ENCODE measurements at regions not wholly inside any gene's neighbourhood (a gene's known extent, or its start where the extent isn't known, plus 50 kb on each side); places are given as distances from the start of the nearest gene placed in this dataset.

DNA sequence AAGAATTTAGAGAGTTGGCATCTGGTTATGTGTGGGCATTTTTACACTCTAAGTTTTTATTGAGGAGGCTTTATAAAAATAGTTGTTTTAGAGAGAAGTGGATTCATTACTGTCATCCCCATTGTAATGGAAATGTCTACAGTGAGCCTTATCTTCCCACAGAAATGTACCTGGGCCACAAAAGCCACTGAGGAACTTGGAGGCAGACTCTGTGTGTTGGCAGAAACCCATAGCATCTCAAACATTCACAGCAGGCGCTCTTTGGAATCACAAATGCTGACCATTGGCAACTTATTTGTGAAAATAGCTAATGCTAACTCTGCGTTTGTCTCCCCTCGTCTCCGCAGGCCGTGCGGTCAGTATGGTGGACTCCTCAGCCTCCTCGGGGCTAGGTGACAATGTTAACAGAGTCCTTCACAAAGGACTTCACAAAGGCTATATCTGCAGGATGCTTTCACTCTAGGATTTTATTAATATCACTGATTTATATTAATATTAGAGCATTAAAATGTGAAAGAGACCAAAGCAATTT, 689.1 kb upstream of the POU3F3 start:
- Mint-ChIP-seq H3K4me3 (no peak overlapping the region), H3K9me3 (peaks cover 17% of the 10 kb centered on the region), H3K4me1 (no peaks in the 10 kb centered on the region), H3K36me3 (no peaks in the 10 kb centered on the region), H3K27ac (no peak overlapping the region)
- no peak for DNase-seq (ENCODE audit: low spot score in 2 of 2)
- no peak for ATAC-seq

DNA sequence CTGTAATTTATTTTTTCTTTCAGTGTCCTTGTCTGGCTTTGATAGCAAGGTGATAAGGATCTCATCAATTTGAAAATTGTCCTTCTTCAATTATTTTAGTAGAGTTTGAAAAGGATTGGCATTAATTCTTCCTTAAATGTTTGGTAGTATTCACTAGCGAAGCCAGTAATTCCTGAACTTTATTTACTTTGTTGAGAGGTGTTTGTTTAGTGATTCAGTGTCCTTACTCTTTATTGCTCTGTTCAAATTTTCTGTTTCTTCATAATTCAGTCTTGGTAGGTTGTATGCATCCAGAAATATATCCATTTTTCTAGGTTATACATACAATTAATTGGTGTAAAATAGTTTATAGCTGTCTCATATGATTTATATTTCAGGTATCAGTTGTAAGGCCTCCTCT, 676.7 kb upstream of the POU3F3 start:
- Mint-ChIP-seq H3K4me1 (no peaks in the 10 kb centered on the region), H3K36me3 (no peaks in the 10 kb centered on the region)

DNA sequence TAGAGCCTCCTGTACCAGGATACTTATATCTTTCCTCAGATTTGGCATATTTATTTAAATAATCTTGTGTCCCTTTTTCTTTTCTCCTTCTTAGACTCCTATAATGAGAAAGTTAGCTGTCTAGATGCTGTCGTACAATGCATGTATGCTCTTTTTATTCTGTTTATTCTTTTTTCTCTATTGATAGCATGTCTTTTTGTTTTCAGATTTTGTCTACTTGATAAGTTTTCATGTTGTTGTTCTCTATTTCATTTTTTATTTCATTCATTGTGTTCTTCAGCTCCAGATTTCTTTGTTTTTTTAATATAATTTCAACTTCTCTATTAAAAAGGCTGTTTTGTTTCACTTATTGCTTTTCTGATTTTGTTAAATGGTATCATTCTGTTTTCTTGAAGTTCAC, 674.3 kb upstream of the POU3F3 start:
- Mint-ChIP-seq H3K4me3 (no peak overlapping the region), H3K4me1 (no peaks in the 10 kb centered on the region), H3K36me3 (no peaks in the 10 kb centered on the region), H3K9me3 (peaks cover 27% of the 10 kb centered on the region), H3K27ac (no peak overlapping the region)
- ATAC-seq = no peak
- no peak for DNase-seq (ENCODE audit: low spot score in 2 of 2)

More for the DNA sequence above, 676.7 kb upstream of the POU3F3 start:
- Mint-ChIP-seq H3K9me3 (peaks cover 23% of the 10 kb centered on the region), H3K27ac (no peak overlapping the region), H3K4me3 (no peak overlapping the region)
- no peak for DNase-seq (ENCODE audit: low spot score in 2 of 2)
- ATAC-seq = no peak

DNA sequence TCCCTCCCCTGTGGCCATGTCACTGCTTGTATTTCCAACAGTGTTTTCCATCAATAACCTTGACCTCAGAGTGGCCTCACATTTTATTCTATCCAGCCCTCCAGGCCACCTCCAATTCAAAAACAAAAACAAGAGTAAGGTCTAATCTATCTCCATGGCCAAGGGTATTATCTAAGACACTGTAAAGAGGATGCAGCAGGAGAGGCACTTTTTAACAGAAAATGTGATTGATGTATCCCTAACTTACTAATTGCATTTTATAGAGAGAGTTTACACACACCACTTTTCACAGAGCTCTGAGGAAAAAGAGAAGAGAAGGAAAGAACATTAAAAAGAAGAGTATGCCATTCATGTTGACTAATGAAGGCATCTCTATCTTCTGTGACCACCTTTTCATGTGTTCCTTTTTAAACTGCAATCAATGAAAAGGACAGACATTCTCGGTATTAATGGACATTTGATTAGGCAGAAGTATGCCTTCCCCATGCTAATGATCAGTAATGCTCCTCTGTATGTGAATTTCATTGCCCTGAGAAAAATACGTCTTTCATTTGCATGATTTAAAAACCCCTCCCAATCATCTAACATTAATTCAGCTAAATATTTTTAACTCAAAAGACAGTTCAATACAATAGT, 653.3 kb upstream of the POU3F3 start:
- Mint-ChIP-seq H3K9me3 (peaks cover 13% of the 10 kb centered on the region), H3K4me3 (no peak overlapping the region), H3K36me3 (no peaks in the 10 kb centered on the region), H3K4me1 (no peaks in the 10 kb centered on the region), H3K27ac (no peak overlapping the region)
- DNase-seq (ENCODE audit: low spot score in 2 of 2) (no peak), ATAC-seq (no peak)

DNA sequence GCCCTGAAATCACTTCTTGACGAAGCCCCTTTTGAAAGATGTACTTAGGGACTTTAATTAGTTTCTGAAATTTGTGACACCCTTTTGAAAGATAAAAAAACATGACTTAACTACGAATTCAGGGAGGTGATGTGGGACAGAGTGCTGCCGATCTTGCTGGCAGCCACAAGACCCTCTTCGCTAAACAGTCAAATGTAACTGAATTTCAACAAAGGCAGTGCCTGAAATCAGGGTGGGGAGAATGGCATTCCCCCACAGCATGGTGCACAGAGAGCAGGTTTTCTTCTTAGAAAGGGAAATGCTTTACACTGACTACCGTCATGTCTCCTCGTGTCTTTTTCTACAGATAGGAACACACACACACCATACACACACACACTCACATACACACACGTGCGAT, 640.2 kb upstream of the POU3F3 start:
- no peaks in the 10 kb centered on the region for H3K36me3 Mint-ChIP-seq
- no peak for DNase-seq (ENCODE audit: low spot score in 2 of 2)
- ATAC-seq = no peak
- no peaks in the 10 kb centered on the region for H3K4me1 Mint-ChIP-seq
- peaks cover 13% of the 10 kb centered on the region for H3K9me3 Mint-ChIP-seq
- H3K27ac Mint-ChIP-seq = no peak overlapping the region
- H3K4me3 Mint-ChIP-seq = no peak overlapping the region

DNA sequence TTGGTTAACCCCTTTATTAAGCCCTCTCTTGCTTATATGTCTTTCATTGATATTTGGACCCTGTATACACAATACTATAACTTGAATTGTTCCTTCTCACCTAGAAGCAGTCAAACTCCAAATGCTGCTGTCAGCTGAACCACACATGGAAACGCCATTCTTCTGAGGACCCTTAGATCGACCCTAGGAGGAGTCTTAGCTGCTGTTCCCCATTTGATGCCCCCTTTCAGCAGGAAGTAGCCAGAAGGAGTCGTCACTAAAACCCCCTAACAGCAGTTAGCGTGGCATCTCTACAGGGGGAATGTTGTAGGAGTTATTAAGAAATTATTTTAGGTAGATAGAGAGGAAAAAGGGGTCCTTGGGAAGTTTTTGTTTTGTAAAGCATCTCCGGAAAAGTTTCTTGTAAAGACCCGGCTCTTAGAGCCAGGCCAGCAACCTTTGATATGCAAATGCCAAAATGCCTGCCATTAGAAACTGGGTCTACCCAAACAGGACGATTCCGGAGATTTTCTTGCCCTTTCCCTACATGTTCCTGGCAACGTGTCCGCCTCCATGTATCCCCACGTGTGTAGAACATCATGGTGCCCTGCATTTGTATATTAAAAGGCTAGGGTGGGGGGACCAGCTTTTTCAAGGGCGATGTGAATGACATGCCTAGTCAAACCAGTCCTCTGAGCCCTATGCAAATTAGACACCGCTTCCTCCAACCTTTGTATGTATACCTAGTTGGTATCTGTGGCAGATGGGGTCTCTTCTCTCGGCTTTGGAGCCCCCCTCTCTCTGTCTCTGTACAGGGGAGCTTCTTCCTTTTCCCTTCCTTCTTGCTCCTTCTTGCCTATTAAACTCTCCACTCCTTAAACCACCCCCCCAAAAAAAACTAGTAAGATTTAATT, 638.4 kb upstream of the POU3F3 start:
- Mint-ChIP-seq H3K4me3 (no peak overlapping the region), H3K36me3 (no peaks in the 10 kb centered on the region)
- no peak for ATAC-seq

DNA sequence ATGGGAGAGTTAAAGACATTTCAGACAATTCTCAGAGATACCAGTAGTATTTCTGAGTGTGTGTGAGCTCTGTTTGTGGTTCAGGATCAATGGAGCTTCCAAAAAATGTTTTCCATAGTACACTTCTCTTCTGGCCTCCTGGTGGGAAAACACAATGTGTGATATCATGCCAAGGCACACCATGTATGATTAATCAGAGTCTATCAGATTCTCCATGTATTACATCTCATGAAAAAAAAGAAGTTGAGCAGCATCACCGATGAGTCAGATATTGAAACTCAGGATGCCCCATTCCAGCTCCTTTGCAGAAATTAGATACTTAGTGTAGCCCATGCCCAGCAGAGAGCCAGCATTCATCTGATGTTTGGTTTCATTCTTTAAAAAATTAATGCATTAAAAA, 620.3 kb upstream of the POU3F3 start:
- Mint-ChIP-seq H3K4me3 (no peak overlapping the region), H3K36me3 (no peaks in the 10 kb centered on the region), H3K9me3 (peaks cover 27% of the 10 kb centered on the region), H3K27ac (no peak overlapping the region), H3K4me1 (no peaks in the 10 kb centered on the region)
- no peak for DNase-seq (ENCODE audit: low spot score in 2 of 2)
- no peak for ATAC-seq

More for the DNA sequence above, 638.4 kb upstream of the POU3F3 start:
- Mint-ChIP-seq H3K4me1 (no peaks in the 10 kb centered on the region), H3K27ac (no peak overlapping the region), H3K9me3 (peaks cover 13% of the 10 kb centered on the region)
- DNase-seq (ENCODE audit: low spot score in 2 of 2) = no peak

DNA sequence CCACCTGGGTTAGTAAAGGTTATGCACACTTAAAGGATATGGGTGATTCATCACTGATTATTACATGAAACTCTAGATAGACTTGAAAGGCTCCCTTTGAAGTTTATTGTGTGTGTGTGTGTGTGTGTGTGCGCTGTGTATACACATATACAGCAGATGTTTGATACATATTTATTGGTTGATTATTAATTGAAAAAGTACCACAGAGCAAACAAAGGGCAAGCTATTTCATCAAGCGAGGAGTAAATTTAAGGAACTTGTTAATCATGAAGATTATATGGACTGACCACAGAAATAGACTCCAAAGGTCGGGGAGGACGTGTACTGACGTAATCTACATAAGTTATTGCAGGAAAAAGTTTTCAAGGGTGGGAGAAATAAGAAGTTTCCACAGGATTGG, 617.4 kb upstream of the POU3F3 start:
- no peak overlapping the region for H3K4me3 Mint-ChIP-seq
- H3K27ac Mint-ChIP-seq = no peak overlapping the region
- no peak for DNase-seq (ENCODE audit: low spot score in 2 of 2)
- H3K36me3 Mint-ChIP-seq = no peaks in the 10 kb centered on the region
- H3K4me1 Mint-ChIP-seq = no peaks in the 10 kb centered on the region
- no peak for ATAC-seq
- peaks cover 26% of the 10 kb centered on the region for H3K9me3 Mint-ChIP-seq

DNA sequence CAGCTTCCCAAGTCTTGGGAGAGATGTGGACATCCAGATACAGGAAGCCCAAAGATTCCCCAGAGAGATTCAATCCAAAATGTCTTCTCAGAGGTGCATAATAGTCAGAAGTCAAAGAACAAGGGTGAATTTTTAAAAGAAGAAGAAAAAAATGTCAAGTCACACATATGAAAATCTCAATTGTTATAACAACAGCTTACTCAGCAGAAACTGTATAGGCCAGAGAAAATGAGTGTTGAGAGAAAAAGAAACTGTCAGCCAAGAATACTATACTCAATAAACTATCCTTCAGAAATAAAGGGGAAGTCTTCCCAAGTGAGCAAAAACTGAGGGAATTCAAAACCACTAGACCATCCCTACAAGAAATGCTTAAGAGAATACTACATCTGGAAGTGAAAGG, 612.9 kb upstream of the POU3F3 start:
- Mint-ChIP-seq H3K4me1 (no peaks in the 10 kb centered on the region), H3K4me3 (no peak overlapping the region), H3K36me3 (no peaks in the 10 kb centered on the region), H3K27ac (no peak overlapping the region), H3K9me3 (peaks cover 33% of the 10 kb centered on the region)
- ATAC-seq = no peak
- no peak for DNase-seq (ENCODE audit: low spot score in 2 of 2)

DNA sequence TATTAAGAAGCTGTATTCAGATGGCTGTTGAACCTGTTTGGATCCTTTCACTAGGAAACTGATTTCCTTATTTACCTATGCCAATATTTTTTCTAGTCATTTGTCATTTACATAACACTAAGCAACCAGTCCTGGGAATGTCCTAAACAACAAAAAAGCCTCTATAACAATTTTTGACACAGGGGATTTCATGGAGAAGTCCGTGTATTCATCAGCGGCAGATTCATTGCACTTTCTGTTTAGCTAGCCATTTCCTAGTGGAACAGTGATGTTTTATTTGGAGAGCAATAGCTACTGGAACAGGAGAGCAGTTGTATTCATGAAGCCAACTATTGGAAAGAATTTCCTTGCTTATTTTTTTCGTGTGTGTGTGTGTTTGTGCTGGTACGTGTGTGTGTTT, 604.3 kb upstream of the POU3F3 start:
- ATAC-seq (no peak), DNase-seq (ENCODE audit: low spot score in 2 of 2) (no peak)
- no peaks in the 10 kb centered on the region for H3K4me1 Mint-ChIP-seq
- H3K9me3 Mint-ChIP-seq = peaks cover 16% of the 10 kb centered on the region
- H3K36me3 Mint-ChIP-seq = no peaks in the 10 kb centered on the region
- no peak overlapping the region for H3K27ac Mint-ChIP-seq
- no peak overlapping the region for H3K4me3 Mint-ChIP-seq

DNA sequence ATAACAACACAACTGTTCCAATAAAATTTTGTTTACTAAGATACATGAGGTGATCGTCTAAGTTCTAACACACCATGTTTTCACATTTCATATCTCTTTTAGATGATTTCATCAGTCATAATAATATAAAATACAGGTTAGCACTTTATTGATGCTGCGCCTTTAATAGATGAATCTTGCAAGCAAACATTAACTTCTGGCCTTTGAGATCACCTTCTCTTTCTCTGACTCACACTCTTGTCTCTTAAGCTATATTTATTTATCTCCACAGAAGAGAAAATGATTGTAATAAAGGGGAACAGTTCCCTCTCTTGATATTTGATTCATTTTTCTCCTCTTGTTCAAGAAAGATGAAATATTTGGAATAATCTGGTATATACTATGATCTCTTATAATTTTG, 603.3 kb upstream of the POU3F3 start:
- H3K36me3 Mint-ChIP-seq = no peaks in the 10 kb centered on the region
- peaks cover 17% of the 10 kb centered on the region for H3K9me3 Mint-ChIP-seq
- no peaks in the 10 kb centered on the region for H3K4me1 Mint-ChIP-seq
- no peak overlapping the region for H3K27ac Mint-ChIP-seq
- H3K4me3 Mint-ChIP-seq = no peak overlapping the region
- ATAC-seq (no peak), DNase-seq (ENCODE audit: low spot score in 2 of 2) (no peak)

DNA sequence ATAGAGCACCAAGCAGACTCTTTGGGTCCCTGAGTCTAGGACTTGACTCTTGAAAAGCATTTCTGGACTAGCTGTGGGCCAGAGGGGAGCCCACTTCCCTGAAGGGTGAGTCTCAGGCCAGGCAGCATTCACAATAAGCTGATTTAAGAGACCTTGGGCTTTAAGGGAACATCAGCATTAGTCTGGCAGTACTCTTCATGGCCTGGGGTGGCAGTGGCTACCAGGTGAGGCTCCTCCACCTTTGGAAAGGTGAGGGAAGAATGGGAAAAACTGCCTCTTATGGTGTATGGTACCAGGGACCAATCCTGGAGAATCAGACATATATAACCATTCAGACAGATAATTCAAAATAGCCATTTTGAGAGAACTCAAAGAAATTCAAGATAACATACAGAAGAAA, 599.9 kb upstream of the POU3F3 start:
- no peak for DNase-seq (ENCODE audit: low spot score in 2 of 2)
- Mint-ChIP-seq H3K4me3 (no peak overlapping the region), H3K27ac (no peak overlapping the region), H3K9me3 (peaks cover 29% of the 10 kb centered on the region), H3K4me1 (no peaks in the 10 kb centered on the region), H3K36me3 (no peaks in the 10 kb centered on the region)
- ATAC-seq = no peak

DNA sequence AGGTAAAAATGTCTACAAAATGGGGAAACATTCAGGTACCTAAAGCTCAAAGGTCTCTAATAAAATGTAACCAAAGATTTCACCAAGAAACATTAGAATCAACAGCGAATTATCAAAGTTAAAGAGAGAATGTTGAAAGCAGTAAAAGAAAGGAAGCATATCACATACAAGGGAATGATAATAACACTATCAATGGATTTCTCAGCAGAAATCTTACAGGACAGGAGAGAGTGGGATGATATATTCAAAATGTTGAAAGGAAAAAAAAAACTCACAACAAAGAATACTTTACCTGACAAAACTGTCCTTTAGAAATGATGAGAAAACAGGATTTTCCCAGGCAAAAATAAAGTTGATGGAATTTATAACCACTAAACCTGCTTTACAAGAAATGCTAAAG, 591.2 kb upstream of the POU3F3 start:
- Mint-ChIP-seq H3K36me3 (no peaks in the 10 kb centered on the region), H3K4me3 (no peak overlapping the region), H3K4me1 (no peaks in the 10 kb centered on the region), H3K27ac (no peak overlapping the region), H3K9me3 (peaks cover 37% of the 10 kb centered on the region)
- ATAC-seq (no peak), DNase-seq (ENCODE audit: low spot score in 2 of 2) (no peak)

DNA sequence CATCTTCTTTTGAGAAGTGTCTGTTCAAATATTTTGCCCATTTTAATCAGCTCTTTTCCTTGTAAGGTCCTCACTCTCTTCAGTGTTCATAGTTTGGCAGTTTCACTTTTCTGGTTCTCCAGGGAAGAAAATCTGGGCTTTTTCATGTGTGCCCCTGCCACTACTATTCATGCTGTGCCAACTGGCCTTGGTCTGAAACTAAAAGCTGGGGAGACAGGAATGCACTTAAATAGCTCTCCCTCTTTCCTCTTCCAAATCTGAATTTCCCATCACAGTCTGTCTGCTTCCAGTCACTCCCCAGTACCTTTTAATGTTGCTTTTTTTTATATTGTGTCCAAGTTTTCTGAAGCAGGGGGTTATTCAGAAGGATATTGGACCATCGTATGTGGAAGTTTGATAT, 574.3 kb upstream of the POU3F3 start:
- H3K27ac Mint-ChIP-seq = no peak overlapping the region
- H3K4me3 Mint-ChIP-seq = no peak overlapping the region
- no peaks in the 10 kb centered on the region for H3K36me3 Mint-ChIP-seq
- H3K9me3 Mint-ChIP-seq = peaks cover 17% of the 10 kb centered on the region
- no peak for ATAC-seq
- no peaks in the 10 kb centered on the region for H3K4me1 Mint-ChIP-seq
- no peak for DNase-seq (ENCODE audit: low spot score in 2 of 2)

DNA sequence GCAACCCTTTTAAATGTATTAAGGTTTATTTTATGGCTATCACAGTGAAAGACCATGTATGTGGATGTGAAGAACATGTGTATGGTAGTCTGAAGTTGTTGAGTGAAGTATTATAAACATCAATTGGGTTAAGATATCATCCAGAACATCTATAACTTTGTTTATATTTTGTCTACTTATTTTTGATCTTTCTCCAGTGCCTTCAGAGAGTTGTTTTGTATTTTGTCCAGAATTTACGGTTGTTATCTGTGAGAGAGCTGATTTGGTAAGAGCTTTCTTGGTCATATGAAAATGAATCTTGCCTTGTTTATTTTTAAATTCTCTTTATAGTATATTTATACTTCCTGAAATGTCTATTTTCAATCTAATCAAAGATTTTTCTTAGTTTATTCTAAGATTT, 573.7 kb upstream of the POU3F3 start:
- Mint-ChIP-seq H3K4me1 (no peaks in the 10 kb centered on the region), H3K27ac (no peak overlapping the region), H3K4me3 (no peak overlapping the region), H3K36me3 (no peaks in the 10 kb centered on the region), H3K9me3 (peaks cover 17% of the 10 kb centered on the region)
- DNase-seq (ENCODE audit: low spot score in 2 of 2) (no peak), ATAC-seq (no peak)

DNA sequence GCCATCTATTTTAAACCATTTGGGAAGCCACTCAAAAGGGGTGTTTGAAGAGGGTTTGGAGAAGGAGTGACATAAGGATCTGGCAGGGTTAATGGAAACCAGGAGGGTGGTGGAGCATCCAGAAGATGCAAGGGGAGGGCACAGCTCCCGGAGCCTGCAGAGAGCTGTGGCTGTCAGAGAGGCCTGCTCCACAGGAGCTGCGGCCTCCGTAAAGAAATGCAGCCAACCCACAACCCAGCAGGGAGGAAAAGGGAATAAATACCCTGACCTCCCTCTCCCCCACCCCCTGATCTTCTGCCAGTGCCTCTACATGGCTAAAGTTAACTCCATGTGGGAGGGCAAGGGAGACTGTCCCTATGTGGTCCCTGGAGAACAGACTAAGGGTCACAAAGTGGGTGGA, 567.1 kb upstream of the POU3F3 start:
- no peak for DNase-seq (ENCODE audit: low spot score in 2 of 2)
- ATAC-seq = no peak

More for the DNA sequence above, 567.1 kb upstream of the POU3F3 start:
- Mint-ChIP-seq H3K9me3 (peaks cover 12% of the 10 kb centered on the region), H3K36me3 (no peaks in the 10 kb centered on the region), H3K4me3 (no peak overlapping the region), H3K27ac (no peak overlapping the region), H3K4me1 (no peaks in the 10 kb centered on the region)

Measured in stimulated activated effector memory CD8-positive, alpha-beta T cell treated with anti-CD3 and anti-CD28 coated beads, Interleukin-12 subunit alpha, Interleukin-12 subunit beta, amount 100 ng/mL, for 72 hours (primary cell).